ENCODE measurements at regions not wholly inside any gene's neighbourhood (a gene's known extent, or its start where the extent isn't known, plus 50 kb on each side); places are given as distances from the start of the nearest gene placed in this dataset.

DNA sequence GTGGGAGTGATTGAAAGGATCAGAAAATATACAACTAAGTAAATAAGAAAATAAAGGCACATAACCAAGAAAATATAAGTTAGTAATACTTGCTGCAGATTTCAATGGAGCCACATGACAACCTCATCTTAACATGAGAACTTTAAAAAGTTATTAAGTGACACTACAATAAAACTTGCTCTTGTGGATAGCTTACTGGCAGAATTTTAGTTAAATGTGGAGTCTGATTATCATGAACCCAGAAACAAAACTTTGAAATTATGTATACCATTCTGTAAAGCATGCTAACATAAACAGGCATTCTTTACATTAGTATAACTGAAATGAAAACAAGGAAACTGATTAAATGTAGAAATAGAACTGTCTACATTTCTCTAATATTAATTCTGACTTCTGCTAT, 220.9 kb downstream of the RFPL4B start:
- no peak overlapping the region for H3K4me3 ChIP-seq (replicated peaks; ENCODE audit: low read depth, low read length)
- TF ChIP-seq CTCF (IDR thresholded peaks at IDR 0.05; ENCODE audit: low read depth, low read length, missing control alignments): no peak
- no peak for DNase-seq (ENCODE audit: extremely low read depth, low read depth)

DNA sequence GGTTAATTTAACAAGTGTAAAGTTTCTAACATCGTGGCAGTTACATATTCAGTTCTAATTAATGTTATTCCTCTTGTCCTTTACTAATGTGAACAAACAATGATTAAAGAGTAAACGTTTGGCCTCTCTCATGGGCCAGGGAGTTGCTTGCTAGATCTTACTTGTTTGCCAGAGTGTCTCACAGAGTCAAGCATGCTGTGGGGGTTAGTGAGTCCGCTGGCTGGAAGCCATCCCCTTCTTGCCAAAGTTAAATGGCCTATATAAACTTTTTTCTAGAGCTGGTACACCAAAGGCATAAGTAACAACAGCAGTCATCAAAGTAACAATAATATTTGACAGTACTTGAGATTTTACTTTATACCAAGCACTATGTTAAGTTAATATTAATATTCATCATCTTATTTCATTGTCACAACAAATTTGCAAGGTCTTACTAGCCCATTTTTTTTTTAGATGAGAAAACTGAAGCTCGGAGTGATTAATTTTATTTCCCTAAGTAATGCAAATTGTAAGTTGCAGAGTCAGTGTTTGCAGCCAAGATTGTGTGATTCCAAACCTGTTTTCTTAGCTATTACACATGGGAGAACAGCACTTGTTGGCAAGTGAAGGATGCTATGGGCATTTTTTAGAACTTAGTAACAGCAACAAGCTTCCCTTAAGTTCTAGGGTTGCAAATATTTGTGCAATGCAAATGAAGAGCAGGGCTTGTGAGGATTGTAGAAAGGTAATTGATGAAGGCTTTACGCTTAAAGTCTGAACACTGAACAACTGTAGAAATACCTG, 224.5 kb downstream of the RFPL4B start:
- H3K4me3 ChIP-seq (replicated peaks; ENCODE audit: low read depth, low read length): no peak overlapping the region
- DNase-seq (ENCODE audit: extremely low read depth, low read depth): no peak
- no peak for TF ChIP-seq CTCF (IDR thresholded peaks at IDR 0.05; ENCODE audit: low read depth, low read length, missing control alignments)

DNA sequence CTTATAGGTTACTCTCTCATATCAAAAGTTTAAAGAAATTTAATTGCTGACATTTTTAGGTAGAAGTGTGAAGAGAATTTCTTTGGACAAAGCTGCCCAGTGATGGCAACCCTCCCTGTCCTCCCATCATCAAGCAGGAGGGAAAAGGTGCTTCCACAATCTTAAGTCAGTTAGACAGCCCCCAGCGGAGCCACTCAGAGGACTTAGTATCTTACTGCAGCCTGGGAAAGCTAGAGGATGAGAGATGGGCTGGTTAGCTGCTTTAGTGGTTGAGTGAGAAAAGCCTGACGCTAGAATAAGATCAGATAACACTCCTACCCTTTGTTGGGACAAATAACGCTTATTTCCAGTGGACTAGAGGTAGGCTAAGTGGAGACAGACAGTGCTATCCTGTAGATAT, 227.1 kb downstream of the RFPL4B start:
- no peak for TF ChIP-seq CTCF (IDR thresholded peaks at IDR 0.05; ENCODE audit: low read depth, low read length, missing control alignments)
- H3K4me3 ChIP-seq (replicated peaks; ENCODE audit: low read depth, low read length): no peak overlapping the region

DNA sequence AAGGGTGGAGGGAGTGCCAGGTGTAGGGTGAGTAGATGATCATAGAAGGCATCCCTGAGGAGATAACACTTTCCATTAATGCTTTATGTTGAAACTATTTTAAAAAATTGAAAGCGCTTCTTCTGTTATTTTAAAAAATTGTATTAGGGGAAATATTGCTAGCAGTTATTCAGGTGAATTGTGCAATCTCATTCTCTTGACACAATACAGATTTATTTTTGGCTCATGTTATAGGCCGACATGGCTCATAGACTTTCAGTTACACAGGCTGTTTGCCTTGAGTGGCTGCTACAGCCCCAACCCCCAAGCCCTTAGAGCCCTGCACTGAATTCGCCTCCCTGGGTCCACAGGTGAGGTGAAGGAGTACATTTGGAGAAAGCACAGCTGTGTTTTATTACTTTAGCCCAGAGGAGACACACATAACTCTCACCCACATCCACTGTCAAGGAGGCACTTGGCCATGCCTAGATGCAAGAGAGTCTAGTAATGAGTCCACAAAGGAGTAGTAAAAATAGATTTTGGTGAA, 228.2 kb downstream of the RFPL4B start:
- no peak overlapping the region for H3K4me3 ChIP-seq (replicated peaks; ENCODE audit: low read depth, low read length)
- DNase-seq (ENCODE audit: extremely low read depth, low read depth): no peak
- TF ChIP-seq CTCF (IDR thresholded peaks at IDR 0.05; ENCODE audit: low read depth, low read length, missing control alignments): no peak

More for the DNA sequence above, 227.1 kb downstream of the RFPL4B start:
- no peak for DNase-seq (ENCODE audit: extremely low read depth, low read depth)

DNA sequence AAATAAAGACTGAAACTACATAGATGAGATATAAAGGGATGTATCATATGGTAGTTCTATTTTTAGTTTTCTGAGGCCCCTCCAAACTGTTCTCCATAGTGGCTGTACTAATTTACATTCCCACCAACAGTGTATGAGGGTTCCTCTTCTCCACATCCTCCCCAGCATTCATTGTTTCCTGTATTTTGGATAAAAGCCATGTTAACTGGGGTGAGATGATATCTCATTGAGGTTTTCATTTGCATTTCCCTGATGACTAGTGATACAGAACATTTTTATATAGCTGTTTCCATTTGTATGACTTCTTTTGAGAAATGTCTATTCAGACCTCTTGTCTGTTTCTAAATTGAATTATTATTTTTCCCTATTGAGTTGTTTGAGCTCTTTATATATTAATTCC, 229.3 kb downstream of the RFPL4B start:
- H3K4me3 ChIP-seq (replicated peaks; ENCODE audit: low read depth, low read length): no peak overlapping the region
- TF ChIP-seq CTCF (IDR thresholded peaks at IDR 0.05; ENCODE audit: low read depth, low read length, missing control alignments): no peak
- no peak for DNase-seq (ENCODE audit: extremely low read depth, low read depth)

GRCh38 chr6:112579601-112580000, 232.5 kb downstream of the RFPL4B start:
- H3K4me3 ChIP-seq (replicated peaks; ENCODE audit: low read depth, low read length): no peak overlapping the region
- DNase-seq (ENCODE audit: extremely low read depth, low read depth): no peak
- no peak for TF ChIP-seq CTCF (IDR thresholded peaks at IDR 0.05; ENCODE audit: low read depth, low read length, missing control alignments)
